Activated naive CD8-positive, alpha-beta T cell treated with anti-CD3 and anti-CD28 coated beads, Interleukin-2, amount 50 U/mL, for 24 hours (primary cell): ENCODE measurements at regions not wholly inside any gene's neighbourhood (a gene's known extent, or its start where the extent isn't known, plus 50 kb on each side); places are given as distances from the start of the nearest gene placed in this dataset.
A peak's percentile ranks its signal among the peaks of the same experiment; 100 is the strongest.

Experiments used
- ATAC-seq: fragments of 150-1000 bp; cut with Tn5 transposase; one replicate; pipeline ENCODE4 v1.10.0; 2021
- DNase-seq: peaks from one replicate; pipeline ENCODE4 v3.0.0; 2021
- H3K27ac Mint-ChIP-seq: one replicate; pipeline ENCODE4 v1.8.0; 2021; ENCODE audit warnings: mild to moderate bottlenecking, mixed read lengths
- H3K27me3 Mint-ChIP-seq: one replicate; pipeline ENCODE4 v1.8.0; 2021; ENCODE audit warnings: mixed read lengths
- H3K36me3 Mint-ChIP-seq: one replicate; pipeline ENCODE4 v1.8.0; 2021; ENCODE audit warnings: low read depth, mixed read lengths
- H3K4me1 Mint-ChIP-seq: one replicate; pipeline ENCODE4 v1.8.0; 2021; ENCODE audit warnings: mixed read lengths
- H3K4me3 Mint-ChIP-seq: one replicate; pipeline ENCODE4 v1.8.0; 2021; ENCODE audit warnings: mild to moderate bottlenecking, moderate library complexity, mixed read lengths
- H3K9me3 Mint-ChIP-seq: one replicate; pipeline ENCODE4 v1.8.0; 2021; ENCODE audit warnings: mixed read lengths

DNA sequence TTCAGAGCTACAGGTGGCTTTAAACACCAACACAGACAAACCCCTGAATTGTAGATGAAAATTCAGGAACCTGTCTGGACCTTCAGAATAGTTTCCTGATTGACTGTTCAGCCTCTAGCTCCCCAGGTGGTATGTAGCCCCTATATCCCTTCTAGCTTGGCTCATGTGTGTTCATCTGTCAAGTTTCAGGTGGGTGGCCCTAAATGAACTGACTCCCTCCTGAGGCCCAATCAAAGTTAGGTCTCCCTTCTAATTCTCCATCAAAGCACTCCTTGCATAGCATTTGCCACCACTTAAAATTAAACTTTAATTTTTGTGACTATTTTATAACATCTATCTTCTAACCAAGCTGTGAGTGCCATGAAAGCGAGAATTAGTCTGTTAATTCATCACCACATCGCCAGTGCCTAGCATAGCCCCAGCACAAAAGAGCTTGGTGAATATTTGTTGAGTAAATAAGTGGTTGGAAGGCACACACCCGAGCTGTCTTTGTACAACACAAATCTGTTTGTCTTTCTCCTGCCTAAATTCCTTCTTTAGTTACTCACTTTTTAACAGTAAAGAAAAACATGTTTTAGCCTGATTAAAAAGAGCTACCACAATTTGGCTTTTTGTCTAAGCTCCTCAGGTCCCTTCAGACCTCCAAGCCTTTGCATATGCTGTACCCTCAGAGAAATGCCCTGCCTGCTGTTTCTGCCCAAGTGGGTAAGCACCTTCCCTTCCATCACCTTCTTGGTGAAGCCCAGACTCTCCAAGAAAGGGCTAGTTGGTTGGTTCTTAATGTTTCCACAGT, 138.1 kb upstream of the HMHB1 start:
- Mint-ChIP-seq H3K27ac (no peak overlapping the region), H3K36me3 (no peaks in the 10 kb centered on the region), H3K4me3 (no peak overlapping the region), H3K9me3 (peaks cover 10% of the 10 kb centered on the region), H3K27me3 (peaks cover 6% of the 10 kb centered on the region), H3K4me1 (peaks cover 15% of the 10 kb centered on the region)
- DNase-seq (no peak), ATAC-seq (no peak)

DNA sequence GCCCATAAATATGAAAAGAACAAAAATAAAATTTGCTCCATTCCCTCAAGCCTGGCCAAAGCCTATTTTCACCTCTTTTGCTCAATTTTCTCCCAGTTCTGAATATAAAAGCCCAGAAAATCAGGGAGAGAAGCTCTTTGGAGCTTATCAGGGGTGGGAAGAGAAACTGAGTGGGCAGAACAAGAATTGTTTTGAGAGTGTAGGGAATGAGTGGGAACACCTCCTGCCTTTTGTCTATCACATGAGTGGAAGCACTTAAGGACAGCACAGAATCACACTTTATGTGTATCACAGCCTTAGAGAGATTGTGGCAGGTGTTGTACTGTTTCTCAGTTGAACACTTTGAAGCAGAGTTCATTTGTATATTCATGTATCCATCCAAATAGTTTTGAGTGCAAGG, 139.2 kb upstream of the HMHB1 start:
- Mint-ChIP-seq H3K4me3 (no peak overlapping the region), H3K9me3 (peaks cover 10% of the 10 kb centered on the region), H3K27ac (no peak overlapping the region), H3K36me3 (no peaks in the 10 kb centered on the region), H3K27me3 (peaks cover 6% of the 10 kb centered on the region), H3K4me1 (peaks cover 4% of the 10 kb centered on the region)
- ATAC-seq: no peak
- no peak for DNase-seq

DNA sequence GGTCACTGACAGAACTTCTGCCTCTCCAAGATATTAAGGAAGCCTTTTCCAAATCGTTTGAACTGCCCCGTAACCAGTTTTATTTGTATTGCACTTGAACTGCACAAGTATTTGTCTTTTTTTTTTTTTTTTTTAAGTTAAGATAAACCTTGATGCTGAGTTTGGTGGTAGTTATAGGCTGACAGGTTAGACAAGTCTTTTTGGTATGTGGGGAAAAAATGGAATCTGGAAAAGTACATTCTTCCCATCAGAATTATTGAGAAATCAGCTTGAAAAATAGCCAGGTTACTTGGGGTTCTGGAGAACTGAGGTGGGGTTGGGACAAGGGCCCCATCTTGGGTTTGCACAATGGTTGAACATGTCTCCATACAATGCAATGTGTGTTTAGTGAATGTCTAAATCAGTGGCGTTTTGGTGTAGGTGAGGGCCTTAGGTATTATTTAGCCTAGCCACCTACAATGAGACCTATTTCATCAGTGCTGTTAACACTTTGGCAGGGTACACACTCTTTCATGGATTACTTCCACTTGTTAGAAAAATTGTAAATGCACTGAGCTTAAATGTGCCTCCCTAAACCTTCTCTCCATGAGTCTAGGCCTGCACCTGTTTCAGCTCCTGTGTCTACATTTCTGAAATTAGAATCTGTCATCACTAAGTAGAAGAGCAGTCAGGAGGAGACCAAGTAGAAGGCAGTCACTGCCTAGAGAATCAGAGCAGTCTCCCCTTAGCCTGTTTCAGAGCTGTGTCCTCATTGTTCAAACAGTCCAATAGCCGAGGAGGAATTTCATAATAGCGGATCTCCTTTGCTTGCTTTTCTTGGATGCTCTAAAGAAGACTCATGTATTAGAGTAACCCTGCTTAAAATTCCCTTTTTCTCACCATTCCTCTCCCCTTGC, 140.0 kb upstream of the HMHB1 start:
- ATAC-seq: no peak
- Mint-ChIP-seq H3K27me3 (peaks cover 6% of the 10 kb centered on the region), H3K36me3 (no peaks in the 10 kb centered on the region), H3K4me1 (no peaks in the 10 kb centered on the region), H3K27ac (no peak overlapping the region), H3K9me3 (peaks cover 10% of the 10 kb centered on the region), H3K4me3 (no peak overlapping the region)
- no peak for DNase-seq

DNA sequence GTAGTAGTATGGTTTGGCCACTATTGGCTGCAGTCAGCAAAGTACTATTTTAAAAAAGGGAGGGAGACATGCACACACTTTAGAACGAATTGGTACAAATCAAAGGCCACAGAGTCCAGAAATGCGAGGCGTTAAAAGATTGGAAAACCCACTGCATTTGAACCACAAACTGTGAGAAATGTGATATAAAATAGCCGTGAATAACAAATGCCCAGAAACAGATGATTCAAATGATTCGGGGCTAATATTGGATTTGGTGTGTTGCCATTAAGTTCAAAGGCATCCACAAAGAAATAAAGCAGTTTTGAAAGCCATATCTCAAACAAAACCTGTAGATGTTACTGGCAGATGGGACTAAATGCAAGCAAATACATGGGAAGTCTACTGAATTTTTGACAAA, 140.9 kb upstream of the HMHB1 start:
- no peaks in the 10 kb centered on the region for H3K4me1 Mint-ChIP-seq
- H3K27ac Mint-ChIP-seq: no peak overlapping the region
- DNase-seq (no peak), ATAC-seq (no peak)
- no peaks in the 10 kb centered on the region for H3K36me3 Mint-ChIP-seq
- peaks cover 10% of the 10 kb centered on the region for H3K9me3 Mint-ChIP-seq
- no peak overlapping the region for H3K4me3 Mint-ChIP-seq
- peaks cover 2% of the 10 kb centered on the region for H3K27me3 Mint-ChIP-seq

DNA sequence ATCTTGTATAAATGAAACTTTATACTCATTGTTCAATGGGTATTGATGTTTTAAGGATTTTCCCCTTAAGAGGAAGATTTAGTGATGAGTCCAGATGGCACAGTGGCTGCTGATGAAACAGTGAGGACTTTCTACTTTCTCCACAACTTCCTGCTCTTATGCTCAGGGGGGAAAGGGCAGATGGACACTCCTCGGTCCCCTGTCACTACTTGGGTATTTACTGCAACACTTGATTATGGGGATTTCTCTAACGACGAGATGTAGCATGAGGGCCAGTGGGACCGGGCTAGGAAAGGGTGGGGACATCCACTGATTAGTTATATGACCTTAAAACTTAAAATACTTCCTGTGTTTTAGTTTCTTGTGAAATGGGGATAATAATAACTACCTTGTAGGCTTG, 146.1 kb upstream of the HMHB1 start:
- H3K36me3 Mint-ChIP-seq: no peaks in the 10 kb centered on the region
- peaks cover under 1% of the 10 kb centered on the region for H3K27me3 Mint-ChIP-seq
- H3K4me3 Mint-ChIP-seq: no peak overlapping the region
- peaks cover 9% of the 10 kb centered on the region for H3K9me3 Mint-ChIP-seq
- H3K27ac Mint-ChIP-seq: no peak overlapping the region
- no peaks in the 10 kb centered on the region for H3K4me1 Mint-ChIP-seq
- no peak for DNase-seq
- ATAC-seq: no peak

DNA sequence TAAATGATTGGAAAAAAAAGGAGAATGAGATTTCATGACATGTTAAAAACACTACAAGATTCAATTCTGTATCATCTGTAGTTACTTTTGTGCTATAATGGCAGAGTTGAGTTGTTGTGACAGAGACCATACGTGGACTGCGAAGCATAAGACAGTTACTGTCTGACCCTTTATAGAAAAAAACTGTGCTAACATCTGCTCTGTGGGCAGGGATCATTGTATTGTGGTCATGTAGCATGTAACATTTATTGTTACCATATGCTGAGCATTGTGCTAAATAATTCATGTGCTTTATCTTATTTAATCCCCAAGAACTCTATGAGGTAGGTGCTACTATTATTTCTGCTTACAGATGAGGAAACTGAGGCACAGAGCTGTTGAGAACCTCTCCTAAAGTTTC, 147.3 kb upstream of the HMHB1 start:
- Mint-ChIP-seq H3K27ac (no peak overlapping the region), H3K27me3 (peaks cover 2% of the 10 kb centered on the region), H3K4me1 (no peaks in the 10 kb centered on the region), H3K9me3 (no peaks in the 10 kb centered on the region), H3K4me3 (no peak overlapping the region), H3K36me3 (no peaks in the 10 kb centered on the region)
- DNase-seq: no peak
- ATAC-seq: no peak

DNA sequence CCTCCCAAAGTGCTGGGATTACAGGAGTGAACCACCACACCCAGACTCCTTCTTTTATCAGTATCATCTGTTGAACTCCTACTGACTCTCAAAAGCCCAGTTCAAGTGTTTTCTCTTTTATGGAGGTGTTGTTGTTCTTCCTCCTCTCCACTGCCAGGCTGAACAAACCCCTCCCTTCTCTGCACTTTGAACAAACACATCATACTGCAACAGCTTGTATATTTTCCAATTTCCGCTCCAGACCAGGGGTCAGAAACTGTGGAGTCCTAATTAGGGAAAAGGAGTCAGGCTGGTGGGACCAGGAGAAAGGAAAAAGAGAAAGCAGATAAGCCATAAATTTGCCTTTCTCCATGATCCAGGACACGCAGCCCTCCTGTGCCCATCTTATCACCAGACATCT, 148.1 kb upstream of the HMHB1 start:
- no peaks in the 10 kb centered on the region for H3K36me3 Mint-ChIP-seq
- H3K27ac Mint-ChIP-seq: no peak overlapping the region
- DNase-seq: no peak
- H3K4me1 Mint-ChIP-seq: no peaks in the 10 kb centered on the region
- no peaks in the 10 kb centered on the region for H3K9me3 Mint-ChIP-seq
- ATAC-seq: no peak
- no peak overlapping the region for H3K4me3 Mint-ChIP-seq
- H3K27me3 Mint-ChIP-seq: peaks cover 2% of the 10 kb centered on the region

DNA sequence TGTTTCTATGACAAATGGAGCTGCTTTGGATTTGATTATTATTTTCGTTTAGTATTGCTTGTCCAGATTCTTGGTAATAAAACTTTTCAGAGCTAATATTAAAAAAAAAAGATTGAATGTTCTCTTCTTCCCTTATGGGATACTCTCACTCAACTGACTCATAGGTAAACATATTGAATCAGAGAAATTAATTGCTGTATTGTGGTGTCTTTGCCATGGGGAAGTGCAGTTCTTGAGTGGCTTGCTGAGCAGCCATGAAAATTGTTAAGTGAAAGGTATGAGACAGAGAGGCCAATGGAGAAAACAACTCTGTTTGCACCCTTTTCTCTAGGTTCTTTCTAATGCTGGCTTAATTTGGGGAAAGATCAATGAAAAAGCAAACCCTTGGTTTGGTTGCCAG, 149.9 kb upstream of the HMHB1 start:
- ATAC-seq (no peak), DNase-seq (no peak)
- Mint-ChIP-seq H3K27ac (no peak overlapping the region), H3K4me1 (no peaks in the 10 kb centered on the region), H3K36me3 (no peaks in the 10 kb centered on the region), H3K4me3 (no peak overlapping the region), H3K9me3 (no peaks in the 10 kb centered on the region), H3K27me3 (peaks cover 2% of the 10 kb centered on the region)

DNA sequence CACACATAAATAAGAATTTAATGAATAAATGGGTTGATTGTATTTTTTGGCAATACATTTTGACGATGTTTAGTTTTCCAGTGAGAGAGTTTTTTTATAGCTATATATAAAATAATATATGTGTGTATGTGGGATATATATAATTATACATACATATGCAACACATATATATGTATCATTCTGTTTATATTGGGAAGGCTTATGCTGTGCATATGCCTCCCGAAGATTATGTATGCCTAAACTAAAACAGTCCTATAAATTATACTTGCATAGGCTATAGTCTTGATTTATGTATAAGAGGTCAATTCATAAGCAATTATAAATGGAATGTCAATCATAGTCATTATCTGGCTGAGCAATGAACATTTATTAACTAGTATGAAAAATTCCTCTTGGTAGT, 151.3 kb upstream of the HMHB1 start:
- DNase-seq (no peak), ATAC-seq (no peak)
- Mint-ChIP-seq H3K4me1 (no peaks in the 10 kb centered on the region), H3K27me3 (peaks cover 2% of the 10 kb centered on the region), H3K27ac (no peak overlapping the region), H3K9me3 (no peaks in the 10 kb centered on the region), H3K4me3 (no peak overlapping the region), H3K36me3 (no peaks in the 10 kb centered on the region)

DNA sequence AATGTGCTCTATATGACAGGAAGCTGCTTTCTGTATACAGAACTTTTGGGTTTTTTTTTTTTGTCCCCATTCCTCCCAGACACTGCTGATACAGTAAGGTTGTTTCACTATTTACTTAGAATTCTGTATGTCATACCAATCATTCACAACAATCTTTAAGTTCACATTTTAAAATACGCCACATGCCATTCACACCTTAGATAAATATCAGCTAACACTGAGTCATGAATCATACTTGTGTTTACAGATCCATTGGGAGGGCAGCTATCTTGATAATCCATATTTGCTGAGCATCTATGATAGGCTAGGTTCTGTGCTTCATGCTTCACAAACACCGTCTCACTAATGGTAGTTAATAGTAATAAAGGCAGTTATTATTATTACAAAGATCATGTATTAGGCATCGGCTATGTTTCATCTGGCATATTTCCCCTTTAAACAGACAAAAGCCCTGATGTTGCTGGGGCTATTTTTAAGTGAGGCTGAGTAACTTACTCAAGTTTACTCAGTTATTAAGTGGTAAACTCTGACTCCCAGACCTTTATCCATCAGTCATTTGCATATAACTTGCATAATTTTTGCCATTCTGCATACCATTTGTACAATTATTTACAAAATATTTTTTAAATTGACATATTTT, 152.2 kb upstream of the HMHB1 start:
- Mint-ChIP-seq H3K36me3 (no peaks in the 10 kb centered on the region), H3K4me1 (no peaks in the 10 kb centered on the region), H3K27ac (no peak overlapping the region), H3K27me3 (peaks cover 2% of the 10 kb centered on the region), H3K9me3 (no peaks in the 10 kb centered on the region), H3K4me3 (no peak overlapping the region)
- no peak for ATAC-seq
- DNase-seq: no peak

DNA sequence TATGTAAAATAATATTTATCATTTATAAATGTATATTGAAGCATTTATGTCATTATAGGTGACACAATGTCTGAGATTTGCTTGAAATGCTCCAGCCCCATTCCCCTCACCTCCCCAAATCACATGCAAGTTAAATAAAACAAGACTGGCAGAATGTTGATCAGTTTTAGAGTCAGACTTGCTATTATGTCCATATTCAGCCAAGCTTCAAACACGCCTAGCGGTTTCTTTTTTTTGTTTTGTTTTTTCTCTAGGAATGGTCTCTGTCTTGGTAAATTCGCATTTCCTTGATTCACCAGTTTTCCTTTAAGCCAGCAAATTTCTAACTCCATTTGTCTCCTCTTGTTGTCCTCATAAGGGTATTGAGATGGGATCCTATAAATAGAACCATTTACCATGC, 153.0 kb upstream of the HMHB1 start:
- no peaks in the 10 kb centered on the region for H3K9me3 Mint-ChIP-seq
- ATAC-seq: no peak
- no peaks in the 10 kb centered on the region for H3K4me1 Mint-ChIP-seq
- DNase-seq: no peak
- H3K4me3 Mint-ChIP-seq: no peak overlapping the region
- peaks cover 2% of the 10 kb centered on the region for H3K27me3 Mint-ChIP-seq
- H3K27ac Mint-ChIP-seq: no peak overlapping the region
- H3K36me3 Mint-ChIP-seq: no peaks in the 10 kb centered on the region

DNA sequence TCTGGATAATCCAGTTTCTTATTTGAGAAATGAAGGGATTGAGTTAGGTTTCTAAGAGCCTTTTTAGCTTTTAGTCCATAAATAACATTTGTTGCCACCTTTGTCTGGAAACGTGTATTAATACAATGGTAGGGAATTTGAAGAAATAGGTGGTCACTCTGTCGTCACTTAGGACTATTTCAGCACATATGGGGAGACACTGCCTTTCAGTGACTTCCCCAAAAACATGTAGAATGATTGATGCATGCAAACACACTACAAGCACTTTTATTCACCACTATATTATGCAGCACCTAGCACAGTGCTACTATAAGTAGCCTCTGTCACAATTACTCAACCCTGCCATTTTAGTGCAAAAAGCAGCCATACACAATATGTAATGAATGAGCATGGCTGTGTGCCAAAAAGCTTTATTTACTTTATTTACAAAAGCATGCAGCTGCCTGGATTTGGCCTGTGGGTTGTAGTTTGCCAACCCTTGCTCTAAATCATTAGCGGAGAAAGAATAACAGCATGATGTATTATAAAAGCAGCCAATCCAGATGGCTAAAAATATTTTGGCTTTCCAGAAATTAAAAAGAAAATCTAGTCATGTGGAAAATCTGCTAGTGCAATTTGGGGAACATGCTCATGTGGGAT, 154.2 kb upstream of the HMHB1 start:
- Mint-ChIP-seq H3K9me3 (no peaks in the 10 kb centered on the region), H3K4me3 (no peak overlapping the region), H3K27me3 (peaks cover 2% of the 10 kb centered on the region), H3K36me3 (no peaks in the 10 kb centered on the region), H3K4me1 (peaks cover 11% of the 10 kb centered on the region), H3K27ac (no peak overlapping the region)
- ATAC-seq: no peak
- DNase-seq: no peak

DNA sequence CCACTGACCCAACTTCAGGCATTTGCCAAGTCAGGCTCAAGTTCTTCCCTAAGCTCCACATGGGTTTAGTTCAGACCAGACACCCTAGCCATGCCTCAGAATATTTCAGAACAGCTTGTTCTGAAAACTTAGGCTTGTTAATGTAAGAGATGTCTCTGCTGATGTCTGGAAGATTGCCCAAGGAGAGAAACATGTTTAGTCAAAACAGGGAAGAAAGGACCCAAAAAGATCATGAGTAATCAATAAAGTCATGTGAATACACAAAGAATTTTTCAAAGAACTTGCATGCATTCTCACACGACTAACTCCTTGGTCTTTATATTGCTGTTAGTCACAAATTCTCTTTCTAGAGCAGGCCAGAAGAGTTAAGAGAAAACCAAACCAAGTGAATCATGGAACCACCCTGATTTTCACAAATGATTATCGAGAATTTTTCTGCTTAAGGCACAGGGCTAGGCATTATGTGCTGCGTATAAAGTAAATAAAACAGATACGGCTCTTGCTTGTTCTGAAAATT, 158.1 kb upstream of the HMHB1 start:
- Mint-ChIP-seq H3K27ac (peak overlapping the region; percentile 39), H3K27me3 (no peaks in the 10 kb centered on the region), H3K9me3 (no peaks in the 10 kb centered on the region), H3K4me1 (peaks cover 22% of the 10 kb centered on the region), H3K4me3 (no peak overlapping the region), H3K36me3 (no peaks in the 10 kb centered on the region)
- ATAC-seq: no peak
- DNase-seq: no peak

DNA sequence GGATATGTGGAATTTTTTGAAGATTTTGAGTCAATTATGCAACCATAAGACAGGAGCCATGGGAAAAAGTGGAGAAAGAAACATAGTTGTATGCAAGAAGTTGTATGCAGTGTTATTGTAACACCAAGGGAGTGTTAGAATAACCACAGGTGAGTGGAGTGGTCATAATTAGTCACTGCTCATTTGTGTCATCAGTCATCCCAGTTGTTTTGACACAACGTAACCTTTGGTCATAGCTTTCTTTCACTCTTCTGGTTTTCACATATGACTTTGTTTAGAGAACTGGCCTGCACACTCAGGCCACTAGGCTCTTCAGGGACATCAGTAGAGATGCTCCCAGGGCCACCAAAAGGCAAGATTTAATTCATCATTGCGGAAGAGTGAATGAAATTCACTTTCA, 158.7 kb upstream of the HMHB1 start:
- peak overlapping the region; percentile 39 for H3K27ac Mint-ChIP-seq
- H3K9me3 Mint-ChIP-seq: no peaks in the 10 kb centered on the region
- ATAC-seq (peak; percentile 79), DNase-seq (no peak)
- H3K36me3 Mint-ChIP-seq: no peaks in the 10 kb centered on the region
- no peak overlapping the region for H3K4me3 Mint-ChIP-seq
- H3K4me1 Mint-ChIP-seq: peaks cover 22% of the 10 kb centered on the region
- H3K27me3 Mint-ChIP-seq: no peaks in the 10 kb centered on the region
